ENCODE measurements at regions not wholly inside any gene's neighbourhood (a gene's known extent, or its start where the extent isn't known, plus 50 kb on each side); places are given as distances from the start of the nearest gene placed in this dataset.

DNA sequence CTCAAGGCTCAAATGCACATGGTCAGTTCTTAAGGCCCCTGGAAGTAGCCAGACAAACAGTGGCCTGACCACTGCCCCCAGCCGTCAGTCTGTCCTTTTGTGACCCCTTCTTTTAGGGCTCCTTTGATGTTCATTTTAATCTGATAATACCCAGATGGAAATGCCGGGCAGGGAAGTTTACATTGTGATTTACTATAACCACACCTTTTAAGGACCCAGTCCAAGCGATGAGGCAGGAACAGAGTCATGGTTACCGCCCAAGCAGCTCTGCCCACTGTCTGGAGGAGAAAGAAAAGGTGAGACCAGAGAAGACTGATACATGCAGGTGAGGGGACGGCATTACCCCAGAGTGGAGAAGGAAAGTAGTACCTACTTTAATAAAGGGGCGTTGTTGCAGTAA lies 110.6 kb downstream of the PLEKHG1 start (continued):
- TF ChIP-seq, protein P1, sequence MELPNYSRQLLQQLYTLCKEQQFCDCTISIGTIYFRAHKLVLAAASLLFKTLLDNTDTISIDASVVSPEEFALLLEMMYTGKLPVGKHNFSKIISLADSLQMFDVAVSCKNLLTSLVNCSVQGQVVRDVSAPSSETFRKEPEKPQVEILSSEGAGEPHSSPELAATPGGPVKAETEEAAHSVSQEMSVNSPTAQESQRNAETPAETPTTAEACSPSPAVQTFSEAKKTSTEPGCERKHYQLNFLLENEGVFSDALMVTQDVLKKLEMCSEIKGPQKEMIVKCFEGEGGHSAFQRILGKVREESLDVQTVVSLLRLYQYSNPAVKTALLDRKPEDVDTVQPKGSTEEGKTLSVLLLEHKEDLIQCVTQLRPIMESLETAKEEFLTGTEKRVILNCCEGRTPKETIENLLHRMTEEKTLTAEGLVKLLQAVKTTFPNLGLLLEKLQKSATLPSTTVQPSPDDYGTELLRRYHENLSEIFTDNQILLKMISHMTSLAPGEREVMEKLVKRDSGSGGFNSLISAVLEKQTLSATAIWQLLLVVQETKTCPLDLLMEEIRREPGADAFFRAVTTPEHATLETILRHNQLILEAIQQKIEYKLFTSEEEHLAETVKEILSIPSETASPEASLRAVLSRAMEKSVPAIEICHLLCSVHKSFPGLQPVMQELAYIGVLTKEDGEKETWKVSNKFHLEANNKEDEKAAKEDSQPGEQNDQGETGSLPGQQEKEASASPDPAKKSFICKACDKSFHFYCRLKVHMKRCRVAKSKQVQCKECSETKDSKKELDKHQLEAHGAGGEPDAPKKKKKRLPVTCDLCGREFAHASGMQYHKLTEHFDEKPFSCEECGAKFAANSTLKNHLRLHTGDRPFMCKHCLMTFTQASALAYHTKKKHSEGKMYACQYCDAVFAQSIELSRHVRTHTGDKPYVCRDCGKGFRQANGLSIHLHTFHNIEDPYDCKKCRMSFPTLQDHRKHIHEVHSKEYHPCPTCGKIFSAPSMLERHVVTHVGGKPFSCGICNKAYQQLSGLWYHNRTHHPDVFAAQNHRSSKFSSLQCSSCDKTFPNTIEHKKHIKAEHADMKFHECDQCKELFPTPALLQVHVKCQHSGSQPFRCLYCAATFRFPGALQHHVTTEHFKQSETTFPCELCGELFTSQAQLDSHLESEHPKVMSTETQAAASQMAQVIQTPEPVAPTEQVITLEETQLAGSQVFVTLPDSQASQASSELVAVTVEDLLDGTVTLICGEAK (IDR thresholded peaks at IDR 0.05; ENCODE audit: borderline replicate concordance), result no peak
- TF ChIP-seq YY1 (IDR thresholded peaks at IDR 0.05; ENCODE audit: low read depth, low read length), result no peak
- no peak for TF ChIP-seq EED (IDR thresholded peaks at IDR 0.05; ENCODE audit: low read depth)
- no peak for TF ChIP-seq TBL1XR1 (IDR thresholded peaks at IDR 0.05; ENCODE audit: low read depth, low read length)
- TF ChIP-seq IKZF2 (IDR thresholded peaks at IDR 0.05), result no peak

DNA sequence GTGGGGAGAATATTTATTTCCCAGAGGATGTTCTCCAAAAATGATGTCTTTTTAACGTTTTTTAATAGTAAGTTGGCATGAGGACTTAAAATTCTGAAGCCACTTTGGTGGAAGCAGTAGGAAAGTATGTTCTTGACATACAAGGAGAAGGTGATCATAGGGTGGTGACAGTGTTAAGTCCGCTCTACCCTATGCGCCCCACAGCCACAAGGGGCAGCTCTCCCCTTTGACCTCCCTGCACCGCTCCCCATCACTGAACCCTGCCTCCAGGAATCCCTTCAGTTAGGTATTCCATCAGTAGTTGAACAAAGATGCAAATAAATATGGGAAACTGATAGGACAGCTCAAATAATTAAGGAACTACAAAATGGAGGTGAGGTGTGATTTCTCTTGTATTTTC lies 111.4 kb downstream of the PLEKHG1 start:
- no TSS peak for BruUV-seq (replicated peaks)

More for the DNA sequence above, 111.4 kb downstream of the PLEKHG1 start:
- ChIA-PET CTCF (no interaction called here), POLR2A (interaction anchor here (0.5 kb wide), 1 partner anchor 37 kb away, joined by 3 read pairs; no protein-coding TSS in a partner anchor), RAD21 (ENCODE audit: unreplicated experiment) (no interaction called here), SMC1A (ENCODE audit: uncharacterized antibody, unreplicated experiment) (interaction anchor here (1.8 kb wide), 1 partner anchor 15 kb away, joined by 8 read pairs; no protein-coding TSS in a partner anchor)
- H3K4me2 ChIP-seq (ENCODE audit: control insufficient read depth, insufficient read depth), result no peak overlapping the region
- FAIRE-seq, result no peak
- H3K9me3 ChIP-seq (replicated peaks; ENCODE audit: control insufficient read depth, insufficient read depth, low read length), result no peaks in the 10 kb centered on the region
- in situ Hi-C loops (cut with MboI) (no loop called here), intact Hi-C loops (cut with micrococcal nuclease; ENCODE audit: unreplicated experiment) (no loop called here)
- H3K4me3 ChIP-seq, result no peak overlapping the region
- no peaks in the 10 kb centered on the region for H3K4me1 ChIP-seq (ENCODE audit: control insufficient read depth, insufficient read depth, low read length)
- 0 out of 4 replicates have a peak, but pooled peaks cover 0 to 1% of the 10 kb centered on the region in 2 experiments for H3K36me3 ChIP-seq (ENCODE audit: control insufficient read depth in 2 of 2, insufficient read depth in 2 of 2, low read length in 1 of 2)
- H3K79me2 ChIP-seq (ENCODE audit: control insufficient read depth, insufficient read depth, low read length), result no peaks in the 10 kb centered on the region
- H3K9ac ChIP-seq (ENCODE audit: control insufficient read depth, insufficient read depth, low read length), result no peak overlapping the region
- DNase-seq (ENCODE audit: low read depth, low spot score), result no peak
- WGBS (ENCODE audit: insufficient coverage, insufficient replicate concordance, low lambda C conversion rate, missing lambda C conversion rate), result 62% methylated on average over 4 of the region's 4 CpGs
- no peaks in the 10 kb centered on the region for H4K20me1 ChIP-seq (ENCODE audit: control insufficient read depth, insufficient read depth)
- no peak overlapping the region for H3K27ac ChIP-seq (ENCODE audit: control insufficient read depth, insufficient read depth)
- no peak for ATAC-seq
- H2AFZ ChIP-seq (ENCODE audit: control insufficient read depth, low read depth, low read length), result no peak overlapping the region
- no peaks in the 10 kb centered on the region for H3K27me3 ChIP-seq (replicated peaks in 1 of 2; ENCODE audit: control insufficient read depth in 2 of 2, insufficient read depth in 2 of 2, low read length in 1 of 2)
- TF ChIP-seq, protein P2, sequence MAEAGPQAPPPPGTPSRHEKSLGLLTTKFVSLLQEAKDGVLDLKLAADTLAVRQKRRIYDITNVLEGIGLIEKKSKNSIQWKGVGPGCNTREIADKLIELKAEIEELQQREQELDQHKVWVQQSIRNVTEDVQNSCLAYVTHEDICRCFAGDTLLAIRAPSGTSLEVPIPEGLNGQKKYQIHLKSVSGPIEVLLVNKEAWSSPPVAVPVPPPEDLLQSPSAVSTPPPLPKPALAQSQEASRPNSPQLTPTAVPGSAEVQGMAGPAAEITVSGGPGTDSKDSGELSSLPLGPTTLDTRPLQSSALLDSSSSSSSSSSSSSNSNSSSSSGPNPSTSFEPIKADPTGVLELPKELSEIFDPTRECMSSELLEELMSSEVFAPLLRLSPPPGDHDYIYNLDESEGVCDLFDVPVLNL (IDR thresholded peaks at IDR 0.05; ENCODE audit: low read depth, low read length), result no peak
- TF ChIP-seq MYB (IDR thresholded peaks at IDR 0.05; ENCODE audit: borderline replicate concordance, low read depth, low read length) (no peak), CREB1 (IDR thresholded peaks at IDR 0.05; ENCODE audit: low read depth) (no peak), PAX5 (IDR thresholded peaks at IDR 0.05; ENCODE audit: borderline replicate concordance, low read depth, low read length) (no peak), CEBPB (IDR thresholded peaks at IDR 0.05; ENCODE audit: borderline replicate concordance in 1 of 2, low read depth in 2 of 2, low read length in 2 of 2) (no peak), EGR1 (IDR thresholded peaks at IDR 0.05; ENCODE audit: borderline replicate concordance in 1 of 2, low read depth in 2 of 2, low read length in 2 of 2) (no peak), CBX3 (IDR thresholded peaks at IDR 0.05; ENCODE audit: borderline replicate concordance, low read depth) (no peak), BMI1 (IDR thresholded peaks at IDR 0.05; ENCODE audit: borderline replicate concordance) (no peak), RELA (IDR thresholded peaks at IDR 0.05; ENCODE audit: borderline replicate concordance, partially characterized antibody) (no peak), EED (IDR thresholded peaks at IDR 0.05; ENCODE audit: low read depth) (no peak), PML (IDR thresholded peaks at IDR 0.05; ENCODE audit: low read length) (no peak), TCF3 (IDR thresholded peaks at IDR 0.05; ENCODE audit: borderline replicate concordance, insufficient read depth, low read depth, low read length) (no peak)
- TF ChIP-seq, protein P3, sequence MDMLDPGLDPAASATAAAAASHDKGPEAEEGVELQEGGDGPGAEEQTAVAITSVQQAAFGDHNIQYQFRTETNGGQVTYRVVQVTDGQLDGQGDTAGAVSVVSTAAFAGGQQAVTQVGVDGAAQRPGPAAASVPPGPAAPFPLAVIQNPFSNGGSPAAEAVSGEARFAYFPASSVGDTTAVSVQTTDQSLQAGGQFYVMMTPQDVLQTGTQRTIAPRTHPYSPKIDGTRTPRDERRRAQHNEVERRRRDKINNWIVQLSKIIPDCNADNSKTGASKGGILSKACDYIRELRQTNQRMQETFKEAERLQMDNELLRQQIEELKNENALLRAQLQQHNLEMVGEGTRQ (IDR thresholded peaks at IDR 0.05; ENCODE audit: borderline replicate concordance, low read depth, low read length), result no peak

Measured in GM12878 (cell line).